Activated CD4-positive, alpha-beta memory T cell treated with anti-CD3 and anti-CD28 coated beads for 36 hours (primary cell): ENCODE measurements at regions not wholly inside any gene's neighbourhood (a gene's known extent, or its start where the extent isn't known, plus 50 kb on each side); places are given as distances from the start of the nearest gene placed in this dataset.

Source experiments
- CTCF ChIA-PET: fragments of 350-600 bp; sonication (Branson Sonifier 250); formaldehyde crosslinking; loops from one replicate; lab custom pipeline; 2021; ENCODE audit warnings: antibody characterized with exemption, inconsistent platforms; lab: Charles Lee
- POLR2A ChIA-PET: fragments of 350-600 bp; sonication (Branson Sonifier 250); formaldehyde crosslinking; loops from one replicate; lab custom pipeline; 2021; ENCODE audit warnings: antibody characterized with exemption; lab: Charles Lee
- DNase-seq: peaks from one replicate; pipeline ENCODE4 v3.0.0-alpha.2; 2020
- H3K27ac Mint-ChIP-seq: one replicate; pipeline ENCODE4 v1.8.0; 2021; ENCODE audit warnings: mixed read lengths
- H3K27me3 Mint-ChIP-seq: one replicate; pipeline ENCODE4 v1.8.0; 2021; ENCODE audit warnings: mixed read lengths
- H3K36me3 Mint-ChIP-seq: one replicate; pipeline ENCODE4 v1.8.0; 2021; ENCODE audit warnings: mixed read lengths
- H3K4me1 Mint-ChIP-seq: one replicate; pipeline ENCODE4 v1.8.0; 2021; ENCODE audit warnings: low read depth, mixed read lengths
- H3K4me3 Mint-ChIP-seq: one replicate; pipeline ENCODE4 v1.8.0; 2021; ENCODE audit warnings: mild to moderate bottlenecking, mixed read lengths
- H3K9me3 Mint-ChIP-seq: one replicate; pipeline ENCODE4 v1.8.0; 2021; ENCODE audit warnings: mixed read lengths
- intact Hi-C: fragments of 100-400 bp; cut with micrococcal nuclease; formaldehyde crosslinking; loops from one replicate; pipeline ENCODE4 v1.15.1; 2023

- Mint-ChIP-seq H3K4me3 (no peak overlapping the region), H3K27me3 (peaks cover 29% of the 10 kb centered on the region), H3K27ac (no peak overlapping the region), H3K36me3 (peaks cover 2% of the 10 kb centered on the region), H3K9me3 (peaks cover 10% of the 10 kb centered on the region), H3K4me1 (no peaks in the 10 kb centered on the region)
- CTCF ChIA-PET, result interaction anchor here (0.6 to 0.8 kb wide), 2 partner anchors 33 to 105 kb away, joined by 3 read pairs; no protein-coding TSS in a partner anchor
- DNase-seq, result no peak
- intact Hi-C loops, result no loop called here
- POLR2A ChIA-PET, result no interaction called here
These were observed 86.2 kb downstream of the TNFAIP2 start for GRCh38 chr14:103209506-103209905.

GRCh38 chr14:103213331-103213730, 90.1 kb downstream of the TNFAIP2 start:
- Mint-ChIP-seq H3K9me3 (no peaks in the 10 kb centered on the region), H3K4me3 (no peak overlapping the region), H3K36me3 (no peaks in the 10 kb centered on the region), H3K4me1 (no peaks in the 10 kb centered on the region), H3K27me3 (peaks cover 36% of the 10 kb centered on the region), H3K27ac (no peak overlapping the region)
- ChIA-PET CTCF (no interaction called here), POLR2A (no interaction called here)
- intact Hi-C loops, result no loop called here
- DNase-seq, result no peak

GRCh38 chr14:103214461-103214958, 91.2 kb downstream of the TNFAIP2 start:
- H3K4me1 Mint-ChIP-seq, result no peaks in the 10 kb centered on the region
- intact Hi-C loops, result no loop called here
- no peak overlapping the region for H3K4me3 Mint-ChIP-seq
- H3K36me3 Mint-ChIP-seq, result no peaks in the 10 kb centered on the region
- CTCF ChIA-PET, result interaction anchor here (0.6 kb wide), 1 partner anchor 1557 kb away, joined by 3 read pairs; no protein-coding TSS in a partner anchor
- H3K27ac Mint-ChIP-seq, result no peak overlapping the region
- no peaks in the 10 kb centered on the region for H3K9me3 Mint-ChIP-seq
- H3K27me3 Mint-ChIP-seq, result peaks cover 35% of the 10 kb centered on the region
- POLR2A ChIA-PET, result no interaction called here
- no peak for DNase-seq

GRCh38 chr14:103216399-103216798, 93.1 kb downstream of the TNFAIP2 start:
- POLR2A ChIA-PET, result no interaction called here
- H3K9me3 Mint-ChIP-seq, result no peaks in the 10 kb centered on the region
- H3K27me3 Mint-ChIP-seq, result peaks cover 39% of the 10 kb centered on the region

GRCh38 chr14:103216857-103217256, 93.6 kb downstream of the TNFAIP2 start:
- POLR2A ChIA-PET, result no interaction called here
- intact Hi-C loops, result no loop called here

More at GRCh38 chr14:103216399-103216798, 93.1 kb downstream of the TNFAIP2 start:
- Mint-ChIP-seq H3K4me3 (no peak overlapping the region), H3K4me1 (peaks cover 3% of the 10 kb centered on the region), H3K36me3 (no peaks in the 10 kb centered on the region), H3K27ac (no peak overlapping the region)
- intact Hi-C loops, result no loop called here
- DNase-seq, result no peak
- CTCF ChIA-PET, result interaction anchor here (1.2 kb wide), 1 partner anchor 112 kb away, joined by 5 read pairs; no protein-coding TSS in a partner anchor

GRCh38 chr14:103217538-103217937, 94.3 kb downstream of the TNFAIP2 start:
- CTCF ChIA-PET, result no interaction called here
- H3K27ac Mint-ChIP-seq, result no peak overlapping the region
- H3K36me3 Mint-ChIP-seq, result no peaks in the 10 kb centered on the region
- intact Hi-C loops, result no loop called here
- H3K27me3 Mint-ChIP-seq, result peaks cover 40% of the 10 kb centered on the region
- H3K4me3 Mint-ChIP-seq, result no peak overlapping the region
- no peaks in the 10 kb centered on the region for H3K9me3 Mint-ChIP-seq
- POLR2A ChIA-PET, result no interaction called here
- peaks cover 3% of the 10 kb centered on the region for H3K4me1 Mint-ChIP-seq
- no peak for DNase-seq

More at GRCh38 chr14:103216857-103217256, 93.6 kb downstream of the TNFAIP2 start:
- CTCF ChIA-PET, result no interaction called here
- peaks cover 3% of the 10 kb centered on the region for H3K4me1 Mint-ChIP-seq
- H3K27me3 Mint-ChIP-seq, result peaks cover 42% of the 10 kb centered on the region
- H3K4me3 Mint-ChIP-seq, result no peak overlapping the region
- no peaks in the 10 kb centered on the region for H3K36me3 Mint-ChIP-seq
- H3K9me3 Mint-ChIP-seq, result no peaks in the 10 kb centered on the region
- H3K27ac Mint-ChIP-seq, result no peak overlapping the region
- no peak for DNase-seq

- H3K9me3 Mint-ChIP-seq, result no peaks in the 10 kb centered on the region
- peaks cover 3% of the 10 kb centered on the region for H3K4me1 Mint-ChIP-seq
- H3K4me3 Mint-ChIP-seq, result no peak overlapping the region
- POLR2A ChIA-PET, result no interaction called here
- H3K27me3 Mint-ChIP-seq, result peaks cover 47% of the 10 kb centered on the region
- CTCF ChIA-PET, result no interaction called here
- intact Hi-C loops, result no loop called here
- H3K27ac Mint-ChIP-seq, result no peak overlapping the region
- no peak for DNase-seq
- H3K36me3 Mint-ChIP-seq, result no peaks in the 10 kb centered on the region
These were observed 97.1 kb downstream of the TNFAIP2 start for GRCh38 chr14:103220134-103220981.

- ChIA-PET CTCF (no interaction called here), POLR2A (no interaction called here)
- peaks cover 42% of the 10 kb centered on the region for H3K27me3 Mint-ChIP-seq
- DNase-seq, result no peak
- H3K4me3 Mint-ChIP-seq, result no peak overlapping the region
- no peaks in the 10 kb centered on the region for H3K9me3 Mint-ChIP-seq
- no peak overlapping the region for H3K27ac Mint-ChIP-seq
- peaks cover 3% of the 10 kb centered on the region for H3K4me1 Mint-ChIP-seq
- no peaks in the 10 kb centered on the region for H3K36me3 Mint-ChIP-seq
- intact Hi-C loops, result no loop called here
These were observed 97.9 kb downstream of the TNFAIP2 start for GRCh38 chr14:103220982-103221641.

DNA sequence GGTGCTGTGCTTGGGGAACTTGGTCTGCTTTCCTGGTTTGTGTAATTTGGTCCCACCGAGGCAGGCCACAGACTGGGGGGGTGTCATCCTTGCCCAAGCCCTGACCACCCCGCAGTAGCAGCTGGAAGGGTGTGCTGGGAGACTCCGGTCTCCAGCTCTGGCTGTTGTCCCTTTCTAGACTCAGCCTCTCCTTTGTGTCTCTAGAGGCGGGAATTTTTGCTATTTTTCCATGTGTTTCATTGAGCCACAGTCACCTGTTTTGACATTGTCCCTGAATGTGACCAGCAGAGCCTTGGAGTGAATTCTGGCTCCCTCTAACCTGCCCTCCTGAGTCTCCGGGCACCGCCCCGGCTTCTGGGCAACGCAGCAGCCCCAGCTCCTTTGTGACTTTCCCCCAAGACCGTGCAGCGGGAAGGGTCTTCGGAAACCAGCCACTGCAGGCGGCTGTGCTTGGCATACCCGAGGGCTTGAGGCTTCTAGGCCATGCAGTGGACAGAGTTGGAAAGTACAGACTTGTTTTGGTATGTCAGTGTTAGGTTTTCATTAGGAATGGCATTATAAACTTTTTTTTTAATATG, 98.6 kb downstream of the TNFAIP2 start:
- H3K9me3 Mint-ChIP-seq, result no peaks in the 10 kb centered on the region
- CTCF ChIA-PET, result interaction anchor here (1.2 kb wide), 1 partner anchor 117 kb away, joined by 4 read pairs; no protein-coding TSS in a partner anchor
- peaks cover 43% of the 10 kb centered on the region for H3K27me3 Mint-ChIP-seq
- H3K27ac Mint-ChIP-seq, result no peak overlapping the region
- peaks cover 3% of the 10 kb centered on the region for H3K4me1 Mint-ChIP-seq
- no peak for DNase-seq
- no peaks in the 10 kb centered on the region for H3K36me3 Mint-ChIP-seq
- intact Hi-C loops, result no loop called here
- no peak overlapping the region for H3K4me3 Mint-ChIP-seq
- POLR2A ChIA-PET, result no interaction called here

DNA sequence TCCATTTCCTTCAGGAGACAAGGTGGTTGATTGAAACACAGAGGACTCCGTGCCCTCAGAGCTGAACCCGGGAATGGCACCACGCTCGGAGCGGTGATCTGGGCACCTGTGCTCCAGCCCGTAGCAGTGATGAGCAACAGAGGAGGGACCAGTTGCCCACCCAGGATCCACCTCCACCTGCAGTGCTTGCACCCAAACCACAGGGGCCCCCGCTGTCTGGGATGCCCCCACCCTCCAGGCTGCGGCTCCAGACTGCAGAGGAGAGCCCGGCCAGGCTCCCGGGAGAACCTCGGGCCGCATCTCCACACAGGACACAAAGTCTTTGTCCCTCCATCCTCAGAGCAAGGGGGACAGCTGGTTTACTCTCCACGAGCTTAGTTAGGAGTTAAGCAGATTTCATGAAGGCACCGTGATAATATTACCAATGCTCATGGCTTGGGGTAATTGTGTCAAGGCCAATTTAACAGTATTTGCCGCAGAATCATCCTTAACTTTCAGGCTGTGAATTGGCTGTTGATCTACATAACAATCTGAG, 100.6 kb downstream of the TNFAIP2 start:
- Mint-ChIP-seq H3K4me3 (no peak overlapping the region), H3K4me1 (peaks cover 3% of the 10 kb centered on the region), H3K27ac (no peak overlapping the region), H3K36me3 (no peaks in the 10 kb centered on the region), H3K9me3 (no peaks in the 10 kb centered on the region), H3K27me3 (peaks cover 45% of the 10 kb centered on the region)
- intact Hi-C loops, result no loop called here
- CTCF ChIA-PET, result interaction anchor here (1.2 kb wide), 1 partner anchor 118 kb away, joined by 3 read pairs; no protein-coding TSS in a partner anchor
- DNase-seq, result no peak
- POLR2A ChIA-PET, result no interaction called here

- Mint-ChIP-seq H3K36me3 (no peaks in the 10 kb centered on the region), H3K27me3 (peaks cover 35% of the 10 kb centered on the region), H3K9me3 (no peaks in the 10 kb centered on the region), H3K4me3 (no peak overlapping the region), H3K27ac (no peak overlapping the region), H3K4me1 (peaks cover 3% of the 10 kb centered on the region)
- POLR2A ChIA-PET, result no interaction called here
- intact Hi-C loops, result no loop called here
- no peak for DNase-seq
- CTCF ChIA-PET, result no interaction called here
These were observed 101.8 kb downstream of the TNFAIP2 start for GRCh38 chr14:103225062-103225461.

GRCh38 chr14:103225476-103225875, 102.2 kb downstream of the TNFAIP2 start:
- DNase-seq, result no peak
- Mint-ChIP-seq H3K27ac (no peak overlapping the region), H3K36me3 (no peaks in the 10 kb centered on the region), H3K27me3 (peaks cover 35% of the 10 kb centered on the region), H3K9me3 (no peaks in the 10 kb centered on the region), H3K4me1 (peaks cover 3% of the 10 kb centered on the region), H3K4me3 (no peak overlapping the region)
- POLR2A ChIA-PET, result no interaction called here
- intact Hi-C loops, result no loop called here
- CTCF ChIA-PET, result interaction anchor here (1.2 to 1.4 kb wide), 2 partner anchors 119 to 166 kb away, joined by 3 to 4 read pairs; no protein-coding TSS in a partner anchor
